GM21515 (cell line): ENCODE measurements at regions not wholly inside any gene's neighbourhood (a gene's known extent, or its start where the extent isn't known, plus 50 kb on each side); places are given as distances from the start of the nearest gene placed in this dataset.

Experiments used
- ATAC-seq: cut with Tn5 transposase; IDR thresholded peaks from one replicate; pipeline ENCODE4 v1.9.1; 2021; ENCODE audit not compliant: unreplicated experiment

- ATAC-seq = no peak
Observed at GRCh38 chr9:74304598-74304997, 192.5 kb upstream of the RORB start.

DNA sequence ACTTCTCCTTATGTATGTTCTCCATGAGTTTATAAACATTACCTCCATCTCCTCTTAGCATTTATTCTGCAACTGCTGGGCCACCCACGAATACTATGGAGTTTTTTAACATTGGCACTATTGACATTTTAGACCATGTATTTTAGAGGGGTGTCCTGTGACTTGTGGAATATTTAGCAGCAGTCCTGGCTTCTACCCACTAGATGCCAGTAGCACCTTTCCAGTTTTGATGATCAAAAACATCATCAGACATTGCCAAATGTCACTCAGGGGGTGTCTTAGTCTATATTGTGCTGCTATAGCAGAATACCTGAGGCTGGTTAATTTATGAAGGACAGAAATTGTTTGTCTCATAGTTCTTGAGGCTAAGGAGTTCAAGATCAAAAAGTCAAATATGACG lies 187.5 kb upstream of the RORB start:
- ATAC-seq = no peak

- ATAC-seq = no peak
Observed at GRCh38 chr9:74317235-74317634, 179.9 kb upstream of the RORB start.

DNA sequence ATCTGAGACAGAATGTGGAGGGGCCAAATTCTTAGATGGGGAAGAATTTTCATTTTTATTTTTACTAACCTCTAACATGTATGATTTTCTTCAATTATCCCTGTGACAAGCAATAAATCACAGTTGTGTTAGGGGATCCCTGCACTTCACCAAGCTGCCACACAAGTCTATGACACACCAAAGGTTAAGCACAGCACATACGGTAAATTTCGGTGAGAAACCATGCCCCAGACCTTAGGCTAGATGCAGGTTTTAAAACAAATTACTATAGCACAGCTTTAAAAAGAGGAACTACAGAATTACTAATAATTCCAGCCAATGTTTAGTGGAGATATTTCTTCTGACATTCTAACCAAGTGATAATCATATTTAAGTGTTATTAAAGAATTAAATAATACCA lies 175.7 kb upstream of the RORB start:
- no peak for ATAC-seq

- no peak for ATAC-seq
Observed at GRCh38 chr9:74322661-74323314, 174.3 kb upstream of the RORB start.

- no peak for ATAC-seq
Observed at GRCh38 chr9:74330487-74331214, 166.5 kb upstream of the RORB start.

DNA sequence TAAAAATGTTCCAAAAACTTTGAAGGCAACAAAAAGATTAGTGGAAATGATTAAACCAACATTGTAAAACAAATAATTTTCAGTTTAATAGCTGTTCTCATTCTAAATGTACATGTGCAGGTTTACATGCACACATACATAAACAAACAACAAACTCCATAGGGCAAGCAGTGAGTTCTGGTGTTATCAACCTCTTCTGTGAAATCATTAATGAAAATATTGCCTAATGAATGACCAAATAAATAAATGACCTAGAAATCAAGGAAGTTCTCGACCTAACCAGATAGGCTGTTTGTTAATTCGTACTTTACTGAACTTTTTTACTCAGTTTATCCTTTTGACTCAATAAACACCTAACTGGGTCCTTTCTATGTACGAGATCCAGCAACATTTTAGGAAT lies 165.5 kb upstream of the RORB start:
- no peak for ATAC-seq

- no peak for ATAC-seq
Observed at GRCh38 chr9:74333384-74334032, 163.6 kb upstream of the RORB start.

GRCh38 chr9:74334271-74334670 lies 162.9 kb upstream of the RORB start:
- ATAC-seq = no peak

- no peak for ATAC-seq
Observed at GRCh38 chr9:74336161-74336560, 161.0 kb upstream of the RORB start.

- no peak for ATAC-seq
Observed at GRCh38 chr9:74348777-74349176, 148.4 kb upstream of the RORB start.

- no peak for ATAC-seq
Observed at GRCh38 chr9:74355107-74355506, 142.0 kb upstream of the RORB start.

DNA sequence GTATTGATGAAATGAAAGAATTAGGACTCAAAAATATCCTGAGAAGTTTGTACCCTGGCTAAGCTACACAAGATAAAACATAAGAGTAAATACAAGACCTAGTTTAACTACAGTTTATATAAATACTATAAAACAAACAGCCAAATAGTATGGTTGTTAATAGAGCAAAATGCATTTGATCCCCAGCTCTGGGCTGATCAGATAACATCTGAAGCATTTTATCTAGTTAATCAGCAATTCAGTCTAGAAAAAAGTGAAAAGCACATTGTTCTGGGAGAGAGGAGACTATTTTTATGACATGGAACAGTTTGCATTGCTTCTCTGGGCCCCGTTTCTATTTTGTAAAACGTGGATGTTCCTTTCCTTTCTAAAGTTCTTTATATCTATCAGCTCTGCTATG lies 139.6 kb upstream of the RORB start:
- ATAC-seq = no peak

GRCh38 chr9:74358959-74359358 lies 138.2 kb upstream of the RORB start:
- no peak for ATAC-seq

DNA sequence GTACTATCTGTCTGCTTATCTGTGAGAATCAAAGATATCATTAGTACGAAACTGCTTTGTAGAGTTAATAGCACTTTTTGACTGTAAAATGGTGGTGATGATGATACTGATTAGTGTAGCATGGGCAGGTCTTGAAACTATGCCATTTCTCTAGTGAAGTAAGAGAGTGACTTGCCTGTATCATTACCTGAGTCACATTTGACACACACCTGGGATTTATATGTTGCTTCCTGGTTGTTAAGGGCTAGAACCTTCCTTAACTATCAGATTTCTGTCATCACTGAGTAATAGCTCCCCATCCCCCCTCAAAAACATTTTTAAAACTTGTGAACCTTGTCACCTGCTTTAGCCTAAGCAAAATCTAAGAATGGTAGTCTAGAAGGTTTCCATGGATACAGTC lies 135.6 kb upstream of the RORB start:
- no peak for ATAC-seq

GRCh38 chr9:74362423-74362822 lies 134.7 kb upstream of the RORB start:
- ATAC-seq = no peak

- ATAC-seq = no peak
Observed at GRCh38 chr9:74366111-74366510, 131.0 kb upstream of the RORB start.

- ATAC-seq = no peak
Observed at GRCh38 chr9:74369844-74370243, 127.3 kb upstream of the RORB start.

DNA sequence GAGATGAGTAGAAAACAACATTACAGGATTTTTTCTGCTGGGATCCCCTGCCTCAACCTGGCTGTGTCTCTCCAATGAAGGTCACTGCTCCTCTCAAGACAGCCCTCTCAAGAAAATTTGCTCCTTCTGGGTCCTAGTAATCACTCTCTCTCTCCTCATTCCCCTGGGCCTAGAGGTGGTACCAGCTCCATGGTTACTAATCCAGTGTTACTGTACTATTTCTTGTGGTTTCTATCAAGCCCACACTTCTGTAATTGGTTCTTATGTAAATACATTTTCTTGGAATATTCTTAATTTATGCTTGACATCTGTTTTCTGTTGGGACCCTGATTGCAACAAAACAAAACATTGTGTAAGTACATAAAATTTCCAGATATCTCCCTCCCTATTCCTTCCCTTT lies 123.8 kb upstream of the RORB start:
- ATAC-seq = no peak

DNA sequence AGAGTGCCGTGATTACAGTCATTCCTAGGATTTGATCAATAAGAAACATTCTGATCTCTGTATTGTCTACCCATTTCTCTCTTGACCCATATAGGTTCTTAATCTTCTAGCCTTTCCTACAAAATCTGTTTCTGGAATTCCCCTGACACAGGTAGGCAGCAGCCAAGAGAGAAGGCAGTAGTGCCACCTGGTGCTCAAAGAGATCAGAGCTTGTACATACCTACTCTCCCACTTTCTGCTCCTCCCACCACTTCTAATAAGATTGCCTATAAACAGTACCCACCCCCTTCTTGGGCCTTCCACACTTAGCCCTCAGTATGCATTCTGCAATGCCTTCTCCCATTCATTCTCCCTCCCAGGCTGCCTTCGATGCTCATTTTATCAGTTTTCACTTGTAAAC lies 117.4 kb upstream of the RORB start:
- no peak for ATAC-seq

DNA sequence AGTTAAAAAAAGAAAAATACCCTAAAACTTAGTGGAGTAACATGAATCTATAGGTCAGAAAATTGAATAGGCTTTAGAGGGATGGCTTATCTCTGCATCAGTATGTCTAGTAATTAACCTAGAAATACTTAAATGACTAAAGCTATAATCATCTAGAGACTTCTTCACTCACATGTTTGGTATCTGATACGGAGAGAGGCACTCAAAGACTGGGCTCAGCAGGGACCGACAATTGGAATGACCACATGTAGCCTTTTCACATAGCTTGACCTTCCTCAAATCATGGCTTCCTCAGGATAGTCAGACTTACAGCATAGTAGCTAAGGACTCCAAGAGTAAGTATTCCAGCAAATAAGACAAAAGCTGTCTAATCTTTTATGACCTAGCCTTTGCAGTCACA lies 105.3 kb upstream of the RORB start:
- ATAC-seq = no peak

GRCh38 chr9:74403581-74403980 lies 93.6 kb upstream of the RORB start:
- ATAC-seq = no peak
